AG20443 (cell line): ENCODE measurements at regions not wholly inside any gene's neighbourhood (a gene's known extent, or its start where the extent isn't known, plus 50 kb on each side); places are given as distances from the start of the nearest gene placed in this dataset.
"Not testable (repeated sequence)": the region's sequence is repeated elsewhere in the genome, so short reads cannot be mapped to it uniquely, and the experiment has no call there.

ENCODE experiments used
- DNase-seq: peaks from one replicate; pipeline ENCODE4 v3.0.0; 2012; ENCODE audit warnings: low spot score, mixed read lengths

DNA sequence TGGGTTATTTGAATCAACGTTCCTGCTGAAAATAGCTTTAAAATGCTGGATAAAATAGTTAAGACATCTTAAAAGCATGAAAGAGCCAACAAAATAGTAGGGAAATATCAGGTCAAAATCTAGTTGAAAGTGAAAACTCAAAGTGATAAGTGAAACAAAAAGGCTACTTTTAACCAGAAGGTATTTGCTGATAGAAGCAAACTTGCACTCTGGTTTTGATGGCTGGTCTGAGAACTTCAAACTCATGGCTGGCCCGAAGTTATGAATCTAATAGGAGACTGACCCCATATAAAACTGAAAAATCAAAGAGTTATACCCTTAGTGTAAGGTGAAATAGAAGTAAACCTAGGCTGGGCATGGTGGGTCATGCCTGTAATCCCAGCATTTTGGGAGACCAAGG is 66.3 kb upstream of the HOXC13 start:
- no peak for DNase-seq

DNA sequence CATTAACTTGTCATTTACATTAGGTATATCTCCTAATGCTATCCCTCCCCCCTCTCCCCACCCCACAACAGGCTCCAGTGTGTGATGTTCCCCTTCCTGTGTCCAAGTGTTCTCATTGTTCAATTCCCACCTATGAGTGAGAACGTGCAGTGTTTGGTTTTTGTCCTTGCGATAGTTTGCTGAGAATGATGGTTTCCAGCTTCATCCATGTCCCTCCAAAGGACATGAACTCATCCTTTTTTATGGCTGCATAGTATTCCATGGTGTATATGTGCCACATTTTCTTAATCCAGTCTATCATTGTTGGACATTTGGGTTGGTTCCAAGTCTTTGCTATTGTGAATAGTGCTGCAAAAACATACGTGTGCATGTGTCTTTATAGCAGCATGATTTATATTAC is 60.7 kb upstream of the HOXC13 start:
- DNase-seq = not testable (repeated sequence)

GRCh38 chr12:53887006-53887405 is 51.6 kb upstream of the HOXC13 start:
- no peak for DNase-seq

DNA sequence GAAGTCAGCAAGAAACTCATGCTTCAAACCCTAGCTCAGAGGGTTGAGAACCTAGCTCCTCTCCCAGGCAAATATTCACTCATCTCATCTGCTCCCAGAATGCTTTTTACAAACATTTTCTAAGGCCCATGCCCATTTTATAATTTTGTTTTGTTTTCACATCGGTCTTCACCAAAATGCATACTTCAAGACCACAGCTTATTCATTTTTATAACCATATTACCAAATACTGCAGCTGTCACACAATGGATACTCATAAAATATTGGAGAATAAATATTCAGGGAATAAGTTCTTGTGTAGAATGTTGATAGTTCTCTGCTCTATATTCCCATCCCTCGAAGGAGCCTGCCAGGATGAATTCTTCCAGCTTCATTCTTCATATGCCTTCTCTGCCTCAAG is 50.8 kb upstream of the HOXC13 start:
- no peak for DNase-seq
